ENCODE measurements at regions not wholly inside any gene's neighbourhood (a gene's known extent, or its start where the extent isn't known, plus 50 kb on each side); places are given as distances from the start of the nearest gene placed in this dataset.

DNA sequence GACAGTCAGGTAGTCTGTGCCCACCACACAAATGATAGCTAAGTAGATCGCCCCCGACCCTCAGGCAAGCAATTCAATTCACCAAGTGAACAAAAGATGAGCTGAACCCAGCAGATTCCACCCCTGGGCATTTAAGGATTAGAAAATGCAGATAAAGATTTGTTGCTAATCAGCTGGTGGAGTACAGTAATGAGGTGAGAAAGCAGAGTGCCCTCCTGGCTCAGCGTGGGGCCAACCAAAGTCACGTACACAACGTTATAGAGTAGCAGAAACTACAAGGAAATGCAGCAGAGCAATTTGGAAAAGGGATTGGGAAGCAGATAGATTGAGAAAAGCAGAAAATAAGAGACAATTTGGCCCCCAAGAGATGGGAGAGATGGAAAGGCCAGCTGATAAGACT lies 91.2 kb downstream of the SOX9 start:
- no peak for DNase-seq

DNA sequence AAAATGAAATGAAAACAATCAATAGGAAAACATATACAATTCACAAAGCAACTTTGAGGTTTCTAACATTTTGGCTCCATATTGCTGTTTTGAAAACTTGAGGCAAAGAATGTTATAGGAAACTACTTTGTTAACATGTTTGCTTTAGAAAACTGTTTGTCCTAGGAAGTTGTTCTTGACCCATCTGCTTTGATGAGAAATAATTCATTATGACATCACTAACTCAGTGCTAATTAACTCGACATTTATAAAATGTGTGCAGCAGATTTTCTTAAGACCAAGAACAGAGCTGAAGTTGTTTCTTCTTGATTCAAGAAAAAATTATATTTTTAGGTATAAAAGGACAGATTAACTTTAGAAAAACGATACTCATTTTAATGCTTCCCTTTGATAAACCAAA lies 94.7 kb downstream of the SOX9 start:
- no peak for DNase-seq

DNA sequence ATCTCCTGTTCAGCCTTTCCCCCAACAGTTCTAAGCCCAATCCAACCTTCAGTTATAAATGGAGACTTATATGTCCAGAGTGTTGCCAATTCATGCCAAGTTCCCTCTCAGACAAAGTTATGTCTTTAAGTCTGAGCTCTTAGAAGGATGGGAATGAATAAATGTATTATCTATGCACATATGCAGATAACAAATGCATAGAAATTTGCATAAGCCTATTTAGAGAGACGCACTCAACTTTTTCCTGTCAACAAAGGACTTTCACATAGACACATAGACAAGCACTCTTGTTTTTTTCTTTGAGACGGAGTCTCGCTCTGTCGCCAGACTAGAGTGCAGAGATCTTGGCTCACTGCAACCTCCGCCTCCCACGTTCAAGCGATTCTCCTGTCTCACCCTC lies 95.1 kb downstream of the SOX9 start:
- no peak for DNase-seq

GRCh38 chr17:72219137-72219823 lies 98.5 kb downstream of the SOX9 start:
- no peak for DNase-seq

DNA sequence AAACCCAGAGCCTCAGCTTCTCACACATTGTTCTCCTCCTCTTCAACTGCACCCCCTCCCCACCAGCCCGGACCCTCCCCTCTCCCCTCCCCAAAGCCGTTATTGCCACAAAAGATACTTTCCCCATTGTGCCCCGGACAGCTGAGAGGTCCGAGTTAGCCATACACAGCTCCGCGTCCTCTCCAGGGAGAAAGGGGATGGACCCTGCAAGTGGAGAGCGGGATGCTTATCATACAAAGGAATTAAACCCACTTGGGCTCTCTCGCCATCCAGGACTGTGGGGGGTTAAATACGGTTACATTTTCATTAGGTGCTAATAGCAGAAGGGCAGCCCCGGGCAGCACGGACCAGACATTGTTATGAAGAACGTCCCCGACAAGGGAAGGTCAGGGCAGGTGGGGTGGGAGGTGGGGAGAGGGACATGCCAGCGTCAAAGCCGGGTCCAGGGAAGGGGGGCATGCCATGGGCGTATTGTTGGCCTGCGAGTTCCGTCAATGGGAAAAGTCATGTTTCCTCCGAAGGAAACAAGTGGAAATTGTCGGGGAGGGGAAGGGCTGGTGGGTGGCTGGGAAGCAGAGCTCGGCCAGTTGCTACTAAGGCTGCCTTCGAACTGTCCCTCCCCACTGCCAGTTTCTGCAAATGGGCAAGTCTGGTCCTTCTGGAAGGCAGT lies 99.1 kb downstream of the SOX9 start:
- no peak for DNase-seq

GRCh38 chr17:72222661-72223380 lies 102.0 kb downstream of the SOX9 start:
- DNase-seq: no peak

DNA sequence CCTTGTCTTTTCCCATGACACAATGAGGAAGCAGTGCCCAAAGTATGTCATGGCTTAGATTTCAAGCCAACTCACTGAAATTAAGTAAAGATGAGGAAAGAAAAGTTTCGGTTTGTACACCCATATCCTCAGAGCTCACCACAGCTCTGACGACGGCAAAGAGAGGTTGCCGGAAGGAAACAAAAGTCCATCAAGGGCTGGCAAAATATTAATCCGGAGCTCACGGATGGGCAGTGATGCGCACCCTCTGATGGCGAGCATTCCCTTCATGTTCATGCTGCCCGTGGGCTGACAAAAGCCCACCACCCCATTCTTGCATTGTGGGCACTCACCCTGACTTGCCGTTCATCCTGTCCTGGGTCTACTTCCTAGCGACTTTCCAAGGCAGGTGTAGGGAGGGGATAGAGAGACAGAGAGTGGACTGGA lies 103.1 kb downstream of the SOX9 start:
- no peak for DNase-seq

GRCh38 chr17:72226322-72226721 lies 105.5 kb downstream of the SOX9 start:
- DNase-seq: no peak

- no peak for DNase-seq
These were observed 113.2 kb downstream of the SOX9 start for GRCh38 chr17:72233986-72234385.

DNA sequence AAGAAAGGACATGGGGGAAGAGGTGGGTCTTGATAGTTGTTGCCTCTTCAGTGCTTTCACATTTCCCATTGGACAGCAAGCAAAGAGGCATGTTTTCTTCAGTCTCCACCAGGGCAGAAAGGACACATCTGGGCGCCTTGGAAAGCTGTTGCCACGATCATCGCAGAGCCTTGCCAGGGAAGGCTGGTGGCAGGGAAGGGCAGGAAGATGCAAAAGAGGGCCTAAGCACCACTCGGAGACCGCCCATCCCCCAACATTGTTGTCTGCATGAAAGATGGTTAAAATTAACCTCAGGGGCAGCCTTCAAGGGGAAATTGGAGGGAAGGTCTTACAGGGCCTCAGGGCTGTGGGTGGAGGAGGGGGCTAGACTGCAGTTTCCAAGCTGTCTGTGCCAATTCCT lies 114.2 kb downstream of the SOX9 start:
- no peak for DNase-seq

DNA sequence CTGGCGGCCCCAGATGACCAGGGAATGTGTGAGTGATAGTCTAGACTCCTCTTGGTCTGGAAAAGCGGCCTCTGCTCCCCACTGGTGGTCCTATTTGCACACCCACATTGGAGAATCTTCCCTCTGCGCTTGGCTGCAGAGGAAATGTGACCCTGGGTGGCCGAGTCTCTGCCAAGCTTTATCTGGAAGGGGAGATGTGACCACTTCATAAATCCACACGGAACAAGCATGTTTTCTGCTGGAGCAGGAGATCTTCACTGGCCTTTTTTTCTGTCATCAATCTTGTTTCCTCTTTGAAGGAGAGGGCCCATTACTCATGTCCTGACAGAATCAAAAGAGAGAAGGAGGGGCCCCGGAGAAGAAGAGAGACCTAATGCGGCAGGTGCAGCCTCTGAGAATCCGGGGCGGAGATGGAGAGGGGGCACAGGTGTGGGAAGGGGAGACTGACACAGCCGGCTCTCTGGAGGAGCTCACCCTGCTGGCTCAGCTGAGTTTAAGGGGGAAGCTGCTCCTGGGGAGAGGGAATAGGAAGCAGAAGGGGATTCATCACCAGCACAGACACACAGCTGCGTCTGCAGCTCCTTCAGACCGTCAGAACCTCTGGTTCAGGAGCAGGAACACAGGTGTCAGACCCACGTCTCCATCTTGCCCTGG lies 116.3 kb downstream of the SOX9 start:
- no peak for DNase-seq

- DNase-seq: no peak
These were observed 117.4 kb downstream of the SOX9 start for GRCh38 chr17:72238157-72238673.

GRCh38 chr17:72239548-72239947 lies 118.7 kb downstream of the SOX9 start:
- no peak for DNase-seq

- DNase-seq: no peak
These were observed 119.5 kb downstream of the SOX9 start for GRCh38 chr17:72240333-72240732.

- no peak for DNase-seq
These were observed 123.7 kb downstream of the SOX9 start for GRCh38 chr17:72244494-72244893.

- no peak for DNase-seq
These were observed 124.1 kb downstream of the SOX9 start for GRCh38 chr17:72244956-72245355.

GRCh38 chr17:72249441-72249840 lies 128.6 kb downstream of the SOX9 start:
- DNase-seq: no peak

DNA sequence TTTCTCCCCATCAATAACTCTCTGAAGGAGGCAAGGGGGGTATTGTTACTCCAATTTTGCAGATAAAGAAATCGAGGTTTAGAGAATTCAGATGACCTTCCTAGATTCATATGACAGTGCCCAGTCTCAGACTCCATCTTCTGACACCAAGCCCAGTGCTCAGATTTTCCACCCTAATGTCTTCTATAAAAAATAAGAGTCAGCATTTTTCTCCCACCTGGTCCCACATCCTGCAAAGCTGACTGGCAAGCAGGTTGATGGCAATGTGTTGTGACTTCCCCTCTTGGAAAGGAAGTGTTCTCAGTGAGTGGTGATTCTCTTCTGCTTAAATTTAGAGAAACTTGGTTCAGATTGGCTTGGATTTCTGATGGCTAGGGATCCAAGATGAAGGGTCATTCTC lies 129.4 kb downstream of the SOX9 start:
- DNase-seq: no peak

DNA sequence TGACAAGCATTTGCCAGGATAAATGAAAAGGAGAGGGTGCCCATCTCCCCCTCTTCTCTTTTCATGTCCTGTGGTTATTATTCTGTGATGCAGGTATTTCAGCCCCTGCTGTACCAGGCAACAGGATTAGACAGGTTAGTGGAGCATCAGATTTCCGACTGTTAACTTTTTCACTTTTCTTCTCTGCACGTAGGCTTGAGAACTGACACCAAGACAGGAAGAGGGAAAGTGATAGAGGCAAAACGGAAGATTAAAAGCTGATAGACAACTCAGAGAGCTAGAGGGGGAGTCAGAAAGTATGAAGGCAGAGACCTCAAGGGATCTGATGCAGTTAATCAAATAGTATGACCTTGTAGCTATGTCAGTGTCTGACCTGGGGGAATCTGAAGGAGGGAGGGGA lies 132.8 kb downstream of the SOX9 start:
- no peak for DNase-seq

GRCh38 chr17:72254808-72255449 lies 134.1 kb downstream of the SOX9 start:
- no peak for DNase-seq

DNA sequence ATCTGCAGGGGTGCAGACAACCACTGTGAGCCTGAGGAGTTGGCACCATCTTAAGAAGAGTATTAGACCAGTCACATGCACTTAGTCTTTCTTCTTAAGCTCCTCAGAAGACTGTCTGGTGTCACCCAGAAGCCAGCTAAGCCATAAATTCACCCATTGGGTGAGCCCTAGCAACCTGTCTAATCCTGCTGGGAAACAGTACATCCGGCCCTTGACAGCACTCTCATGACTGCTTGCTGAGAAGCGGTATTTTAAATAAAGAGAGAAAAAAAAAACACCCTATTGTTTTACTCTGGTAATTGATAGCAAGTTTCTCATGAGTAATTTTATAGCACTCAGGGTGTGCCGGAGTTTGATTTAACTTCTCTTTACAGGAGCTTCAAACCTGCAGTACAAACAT lies 134.7 kb downstream of the SOX9 start:
- DNase-seq: no peak

DNA sequence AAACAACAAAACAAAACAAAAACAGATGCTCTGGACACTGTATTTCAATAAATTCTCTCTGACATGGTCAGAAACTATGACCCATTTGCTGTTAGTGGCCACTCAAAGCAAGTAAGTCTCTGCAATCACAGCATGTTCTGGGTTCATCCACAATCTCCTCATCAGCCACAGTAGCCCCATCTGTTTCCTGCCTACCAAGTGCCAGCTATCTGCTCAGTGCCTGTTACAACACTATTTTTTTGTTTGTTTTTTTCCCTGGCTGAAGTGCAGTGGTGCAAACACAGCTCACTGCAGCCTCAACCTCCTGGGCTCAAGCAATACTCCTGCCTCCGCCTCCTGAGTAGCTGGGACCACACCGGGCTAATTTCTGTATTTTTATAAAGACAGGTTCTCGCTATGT lies 137.9 kb downstream of the SOX9 start:
- DNase-seq: no peak

DNA sequence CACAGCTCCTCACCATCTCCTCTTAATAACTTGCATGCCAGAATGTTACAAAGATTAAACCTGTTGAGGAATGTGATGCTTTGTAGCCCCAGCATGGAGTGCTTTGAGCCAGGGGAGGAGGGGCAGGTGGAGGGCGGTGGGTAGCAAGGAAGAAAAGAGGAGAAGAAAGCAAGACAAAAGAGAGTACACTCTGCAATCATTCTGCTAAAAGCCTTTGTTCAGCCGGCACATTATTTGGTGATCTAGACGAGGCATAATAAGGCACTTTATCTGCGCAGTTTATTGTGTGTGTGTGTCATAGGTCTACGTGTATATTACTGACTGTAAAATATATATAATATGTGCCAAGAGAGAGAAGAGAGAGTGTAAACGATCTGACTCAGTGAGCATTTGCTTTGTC lies 139.1 kb downstream of the SOX9 start:
- DNase-seq: no peak
